Gastroesophageal sphincter (tissue), 4 donors: ENCODE measurements at regions not wholly inside any gene's neighbourhood (a gene's known extent, or its start where the extent isn't known, plus 50 kb on each side); places are given as distances from the start of the nearest gene placed in this dataset.

Source experiments
- ATAC-seq: fragments of 150-250 bp; one replicate; pipeline ENCODE4 v1.9.1; 2016; ENCODE audit warnings: mild to moderate bottlenecking, moderate library complexity
- H3K27ac ChIP-seq, 4 donors: fragments of 200-600 bp; sonication (generic) in 3 of 4; 1 replicate in 3 of 4; 2 replicates in 1 of 4; pipeline ENCODE4 v1.5.1; 2016 to 2019
- H3K27me3 ChIP-seq: fragments of 200-600 bp; sonication (generic); one replicate; pipeline ENCODE4 v1.5.1; 2019
- H3K36me3 ChIP-seq, 2 donors: fragments of 200-600 bp; sonication (generic); one replicate each; pipeline ENCODE4 v1.5.1; 2019; ENCODE audit warnings: control low read depth in 1 of 2
- H3K4me1 ChIP-seq, 3 donors: fragments of 200-600 bp; sonication (generic); 1 replicate in 2 of 3; 2 replicates in 1 of 3; pipeline ENCODE4 v1.5.1; 2016 to 2019; ENCODE audit warnings: control low read depth in 2 of 3
- H3K4me3 ChIP-seq, 2 donors: fragments of 200-600 bp; sonication (generic); one replicate each; pipeline ENCODE4 v1.5.1; 2019; ENCODE audit warnings: mild to moderate bottlenecking in 1 of 2, moderate library complexity in 1 of 2
- H3K9me3 ChIP-seq, 3 donors: fragments of 200-600 bp; sonication (generic); one replicate each; pipeline ENCODE4 v1.5.1; 2017 to 2019; ENCODE audit warnings: control low read depth in 2 of 3
- CTCF ChIP-seq, 4 experiments: fragments of 200-600 bp in 2 of 4; fragments of 450-650 bp in 2 of 4; sonication (generic) in 1 of 4; IDR thresholded peaks; one replicate each; pipeline ENCODE4 v1.5.1; 2017 to 2019; ENCODE audit warnings: antibody characterized with exemption in 4 of 4, mild to moderate bottlenecking in 2 of 4, moderate library complexity in 2 of 4
- EP300 ChIP-seq: sonication (generic); formaldehyde crosslinking; IDR thresholded peaks from one replicate; pipeline ENCODE4 v1.6.1; 2017; ENCODE audit warnings: antibody characterized with exemption, mild to moderate bottlenecking
- POLR2A ChIP-seq, 2 donors: fragments of 450-650 bp; IDR thresholded peaks; one replicate each; pipeline ENCODE4 v1.6.1; 2017; ENCODE audit warnings: antibody characterized with exemption in 2 of 2, mild to moderate bottlenecking in 2 of 2, moderate library complexity in 1 of 2
- POLR2AphosphoS5 ChIP-seq: sonication (generic); formaldehyde crosslinking; IDR thresholded peaks from one replicate; pipeline ENCODE4 v1.6.1; 2017; ENCODE audit warnings: antibody characterized with exemption
- WGBS, 2 donors: methylation state at CpG; one replicate each; pipeline ENCODE4 v1.1.5; 2018; ENCODE audit warnings: low coverage in 1 of 2; 5-methylcytosine and 5-hydroxymethylcytosine counted together

- 21 to 48% methylated on average over 8 of the region's 8 CpGs for WGBS, 2 donors
- ATAC-seq = no peak
Measured at GRCh38 chr14:22469538-22470303, 119.3 kb downstream of the DAD1 start.

GRCh38 chr14:22468830-22469229 lies 120.2 kb downstream of the DAD1 start:
- H3K27me3 ChIP-seq = peaks cover 7% of the 10 kb centered on the region
- H3K36me3 ChIP-seq = no peaks in the 10 kb centered on the region
- ATAC-seq = no peak
- H3K9me3 ChIP-seq = no peaks in the 10 kb centered on the region
- no peak overlapping the region for H3K4me3 ChIP-seq
- peaks cover 0 to 27% (median 7%) of the 10 kb centered on the region in 3 donors for H3K4me1 ChIP-seq
- WGBS, 2 donors = 92% methylated on average over 2 of the region's 2 CpGs; no CpG with 5 or more reads in 1 of the 2 donors
- no peak for TF ChIP-seq CTCF (IDR thresholded peaks at IDR 0.05)
- TF ChIP-seq EP300 = no peak
- no peak for TF ChIP-seq POLR2AphosphoS5
- TF ChIP-seq POLR2A (IDR thresholded peaks at IDR 0.05) = no peak
- H3K27ac ChIP-seq = no peak overlapping the region

More at GRCh38 chr14:22469538-22470303, 119.3 kb downstream of the DAD1 start:
- H3K27me3 ChIP-seq = peaks cover 11% of the 10 kb centered on the region
- H3K4me3 ChIP-seq = no peak overlapping the region
- TF ChIP-seq POLR2A (IDR thresholded peaks at IDR 0.05) (no peak), CTCF (IDR thresholded peaks at IDR 0.05) (no peak), EP300 (no peak), POLR2AphosphoS5 (no peak)
- H3K36me3 ChIP-seq = no peaks in the 10 kb centered on the region
- no peak overlapping the region for H3K27ac ChIP-seq
- peaks cover 0 to 31% (median 7%) of the 10 kb centered on the region in 3 donors for H3K4me1 ChIP-seq
- no peaks in the 10 kb centered on the region for H3K9me3 ChIP-seq

GRCh38 chr14:22466491-22466890 lies 122.5 kb downstream of the DAD1 start:
- peaks cover 0 to 14% (median 7%) of the 10 kb centered on the region in 3 donors for H3K4me1 ChIP-seq
- no peaks in the 10 kb centered on the region for H3K27me3 ChIP-seq
- H3K9me3 ChIP-seq = no peaks in the 10 kb centered on the region
- TF ChIP-seq EP300 (no peak), CTCF (IDR thresholded peaks at IDR 0.05) (no peak), POLR2AphosphoS5 (no peak), POLR2A (IDR thresholded peaks at IDR 0.05) (no peak)
- H3K4me3 ChIP-seq = no peak overlapping the region
- 83 to 87% methylated on average over 2 to 3 of the region's 4 CpGs for WGBS, 2 donors
- ATAC-seq = no peak
- no peak overlapping the region for H3K27ac ChIP-seq
- H3K36me3 ChIP-seq = no peaks in the 10 kb centered on the region

- ATAC-seq = no peak
- no peak overlapping the region for H3K27ac ChIP-seq
- H3K36me3 ChIP-seq = no peaks in the 10 kb centered on the region
- peaks cover 0 to 19% (median 12%) of the 10 kb centered on the region in 3 donors for H3K4me1 ChIP-seq
- no peak for TF ChIP-seq EP300
- no peak for TF ChIP-seq POLR2A (IDR thresholded peaks at IDR 0.05)
- no peak overlapping the region for H3K4me3 ChIP-seq
- H3K9me3 ChIP-seq = no peaks in the 10 kb centered on the region
- no peaks in the 10 kb centered on the region for H3K27me3 ChIP-seq
- 80 to 95% methylated on average over 2 of the region's 2 CpGs for WGBS, 2 donors
Measured at GRCh38 chr14:22465201-22465840, 123.7 kb downstream of the DAD1 start.

GRCh38 chr14:22464422-22465142 lies 124.4 kb downstream of the DAD1 start:
- 86 to 97% methylated on average over 2 to 4 of the region's 4 CpGs for WGBS, 2 donors
- no peaks in the 10 kb centered on the region for H3K27me3 ChIP-seq
- ATAC-seq = no peak
- TF ChIP-seq CTCF (IDR thresholded peaks at IDR 0.05) (no peak), POLR2AphosphoS5 (no peak), POLR2A (IDR thresholded peaks at IDR 0.05) (no peak), EP300 (no peak)
- no peak overlapping the region for H3K27ac ChIP-seq
- H3K36me3 ChIP-seq = no peaks in the 10 kb centered on the region
- H3K9me3 ChIP-seq = no peaks in the 10 kb centered on the region
- H3K4me1 ChIP-seq = peaks cover 0 to 18% (median 6%) of the 10 kb centered on the region in 3 donors
- H3K4me3 ChIP-seq = no peak overlapping the region
